ENCODE measurements at regions not wholly inside any gene's neighbourhood (a gene's known extent, or its start where the extent isn't known, plus 50 kb on each side); places are given as distances from the start of the nearest gene placed in this dataset.

DNA sequence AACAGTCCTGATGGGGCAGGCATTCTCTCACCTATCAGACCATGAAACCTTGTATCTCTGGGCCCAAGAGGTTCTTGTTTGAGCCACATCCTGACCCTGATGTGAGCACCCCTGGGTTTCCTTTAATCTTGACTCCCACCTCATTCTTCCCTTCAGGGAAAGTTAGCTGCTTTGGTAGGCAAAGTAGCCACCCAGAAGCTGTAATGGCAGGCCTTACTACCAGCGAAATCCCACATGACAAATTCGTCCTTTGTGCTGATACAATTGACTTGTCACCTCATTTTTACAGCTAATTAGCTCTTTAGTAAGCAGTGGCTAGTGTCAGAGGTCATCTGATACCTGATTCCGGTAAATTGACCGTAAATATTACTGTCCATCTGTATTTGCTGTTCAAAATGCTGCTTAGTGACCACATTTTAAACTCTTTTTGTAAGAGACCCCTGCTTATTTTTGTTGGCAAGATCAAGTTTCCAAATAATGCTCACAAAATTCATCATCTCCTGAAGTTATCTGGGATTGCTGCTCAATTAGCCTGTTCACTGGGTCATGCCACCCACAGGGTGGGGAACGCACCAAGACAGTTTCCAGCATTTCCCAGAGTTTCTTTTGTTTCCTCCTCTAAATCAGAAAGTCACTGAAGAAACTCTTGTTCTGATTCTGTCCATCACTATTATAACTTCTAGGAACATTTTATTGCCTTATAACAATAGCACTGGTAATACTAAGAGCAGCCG lies 329.7 kb downstream of the GPAT3 start:
- no peak overlapping the region for H3K4me3 Mint-ChIP-seq (ENCODE audit: unreplicated experiment)
- no peaks in the 10 kb centered on the region for H3K9me3 Mint-ChIP-seq (ENCODE audit: unreplicated experiment)
- intact Hi-C loops (cut with micrococcal nuclease) = no loop called here
- no peak overlapping the region for H3K27ac Mint-ChIP-seq (ENCODE audit: low read depth, unreplicated experiment)
- CTCF ChIA-PET = interaction anchor here (0.5 kb wide), 1 partner anchor 293 kb away, joined by 3 read pairs; no protein-coding TSS in a partner anchor
- BruUV-seq (replicated peaks) = no TSS peak
- H3K36me3 Mint-ChIP-seq (ENCODE audit: insufficient read depth, unreplicated experiment) = no peaks in the 10 kb centered on the region
- no peaks in the 10 kb centered on the region for H3K27me3 Mint-ChIP-seq (ENCODE audit: insufficient read depth, unreplicated experiment)
- TF ChIP-seq, protein P1, sequence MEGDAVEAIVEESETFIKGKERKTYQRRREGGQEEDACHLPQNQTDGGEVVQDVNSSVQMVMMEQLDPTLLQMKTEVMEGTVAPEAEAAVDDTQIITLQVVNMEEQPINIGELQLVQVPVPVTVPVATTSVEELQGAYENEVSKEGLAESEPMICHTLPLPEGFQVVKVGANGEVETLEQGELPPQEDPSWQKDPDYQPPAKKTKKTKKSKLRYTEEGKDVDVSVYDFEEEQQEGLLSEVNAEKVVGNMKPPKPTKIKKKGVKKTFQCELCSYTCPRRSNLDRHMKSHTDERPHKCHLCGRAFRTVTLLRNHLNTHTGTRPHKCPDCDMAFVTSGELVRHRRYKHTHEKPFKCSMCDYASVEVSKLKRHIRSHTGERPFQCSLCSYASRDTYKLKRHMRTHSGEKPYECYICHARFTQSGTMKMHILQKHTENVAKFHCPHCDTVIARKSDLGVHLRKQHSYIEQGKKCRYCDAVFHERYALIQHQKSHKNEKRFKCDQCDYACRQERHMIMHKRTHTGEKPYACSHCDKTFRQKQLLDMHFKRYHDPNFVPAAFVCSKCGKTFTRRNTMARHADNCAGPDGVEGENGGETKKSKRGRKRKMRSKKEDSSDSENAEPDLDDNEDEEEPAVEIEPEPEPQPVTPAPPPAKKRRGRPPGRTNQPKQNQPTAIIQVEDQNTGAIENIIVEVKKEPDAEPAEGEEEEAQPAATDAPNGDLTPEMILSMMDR (IDR thresholded peaks at IDR 0.05; ENCODE audit: unreplicated experiment) = no peak
- POLR2A ChIA-PET = no interaction called here
- no peak for DNase-seq (ENCODE audit: unreplicated experiment)
- peaks cover 6% of the 10 kb centered on the region for H3K4me1 Mint-ChIP-seq (ENCODE audit: insufficient read depth, unreplicated experiment)

DNA sequence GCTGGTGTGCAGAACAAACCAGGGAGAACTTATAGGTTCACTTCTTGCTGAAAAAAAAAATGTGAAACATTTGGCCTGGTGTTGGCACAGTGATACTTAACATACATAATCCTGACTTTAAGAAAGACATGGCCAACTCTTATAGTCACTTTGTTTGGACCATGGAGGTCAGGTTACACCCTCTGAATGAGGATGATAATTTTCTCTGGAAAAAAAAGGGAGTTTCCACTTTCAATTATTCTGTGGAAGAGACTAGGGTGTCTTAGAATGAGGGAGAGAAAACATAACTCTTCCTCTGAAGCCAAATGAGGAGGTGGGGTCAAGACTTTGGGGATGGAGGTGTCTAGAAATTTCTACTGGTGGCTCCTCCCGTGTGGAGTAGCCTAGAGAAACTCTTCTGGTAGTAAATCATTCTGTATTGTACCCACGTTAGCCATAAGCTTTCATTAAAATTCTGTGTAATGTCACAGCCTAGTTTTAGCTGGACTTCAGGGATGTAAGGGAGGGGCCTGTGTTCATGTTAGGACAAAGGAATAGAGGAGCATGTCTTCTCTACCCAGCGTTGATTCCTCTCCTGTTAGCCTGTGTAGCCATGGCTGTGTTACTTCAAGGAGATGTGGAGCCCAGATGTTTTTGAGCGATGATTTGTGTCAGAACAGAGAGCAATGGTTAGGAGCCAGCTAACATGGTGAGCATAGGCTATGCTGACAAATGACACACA lies 328.3 kb downstream of the GPAT3 start:
- DNase-seq (ENCODE audit: unreplicated experiment) = no peak
- no peaks in the 10 kb centered on the region for H3K36me3 Mint-ChIP-seq (ENCODE audit: insufficient read depth, unreplicated experiment)
- peaks cover 6% of the 10 kb centered on the region for H3K4me1 Mint-ChIP-seq (ENCODE audit: insufficient read depth, unreplicated experiment)
- H3K9me3 Mint-ChIP-seq (ENCODE audit: unreplicated experiment) = no peaks in the 10 kb centered on the region
- no TSS peak for BruUV-seq (replicated peaks)
- ChIA-PET CTCF (no interaction called here), POLR2A (interaction anchor here (0.7 kb wide), 1 partner anchor 105 kb away, joined by 3 read pairs; no protein-coding TSS in a partner anchor)
- no peak overlapping the region for H3K27ac Mint-ChIP-seq (ENCODE audit: low read depth, unreplicated experiment)
- TF ChIP-seq, protein P1 (IDR thresholded peaks at IDR 0.05; ENCODE audit: unreplicated experiment) = no peak
- H3K27me3 Mint-ChIP-seq (ENCODE audit: insufficient read depth, unreplicated experiment) = no peaks in the 10 kb centered on the region
- intact Hi-C loops (cut with micrococcal nuclease) = no loop called here
- H3K4me3 Mint-ChIP-seq (ENCODE audit: unreplicated experiment) = no peak overlapping the region

DNA sequence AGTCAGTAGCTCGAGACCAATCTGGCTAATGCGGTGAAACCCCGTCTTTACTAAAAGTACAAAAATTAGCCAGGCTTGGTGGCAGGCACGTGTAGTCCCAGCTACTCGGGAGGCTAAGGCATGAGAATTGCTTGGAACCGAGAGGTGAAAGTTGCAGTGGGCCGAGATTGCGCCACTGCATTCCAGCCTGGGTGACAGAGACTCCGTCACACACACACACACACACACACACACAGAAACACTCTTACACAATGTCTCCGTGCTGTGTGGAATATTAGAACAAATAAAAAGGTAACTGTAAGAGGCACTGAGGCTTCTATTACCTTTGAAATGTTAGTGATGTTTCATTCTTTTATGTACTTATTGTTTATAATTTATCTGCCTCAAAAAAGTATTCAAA lies 326.6 kb downstream of the GPAT3 start:
- ChIA-PET CTCF (interaction anchor here (0.6 kb wide), 1 partner anchor 49 kb away, joined by 3 read pairs; no protein-coding TSS in a partner anchor), POLR2A (no interaction called here)
- BruUV-seq (replicated peaks) = no TSS peak
- no peak overlapping the region for H3K27ac Mint-ChIP-seq (ENCODE audit: low read depth, unreplicated experiment)
- H3K4me1 Mint-ChIP-seq (ENCODE audit: insufficient read depth, unreplicated experiment) = peaks cover 6% of the 10 kb centered on the region
- TF ChIP-seq, protein P1 (IDR thresholded peaks at IDR 0.05; ENCODE audit: unreplicated experiment) = no peak
- DNase-seq (ENCODE audit: unreplicated experiment) = peak; percentile 65
- H3K36me3 Mint-ChIP-seq (ENCODE audit: insufficient read depth, unreplicated experiment) = no peaks in the 10 kb centered on the region
- H3K4me3 Mint-ChIP-seq (ENCODE audit: unreplicated experiment) = no peak overlapping the region
- H3K9me3 Mint-ChIP-seq (ENCODE audit: unreplicated experiment) = no peaks in the 10 kb centered on the region
- intact Hi-C loops (cut with micrococcal nuclease) = no loop called here
- H3K27me3 Mint-ChIP-seq (ENCODE audit: insufficient read depth, unreplicated experiment) = no peaks in the 10 kb centered on the region

DNA sequence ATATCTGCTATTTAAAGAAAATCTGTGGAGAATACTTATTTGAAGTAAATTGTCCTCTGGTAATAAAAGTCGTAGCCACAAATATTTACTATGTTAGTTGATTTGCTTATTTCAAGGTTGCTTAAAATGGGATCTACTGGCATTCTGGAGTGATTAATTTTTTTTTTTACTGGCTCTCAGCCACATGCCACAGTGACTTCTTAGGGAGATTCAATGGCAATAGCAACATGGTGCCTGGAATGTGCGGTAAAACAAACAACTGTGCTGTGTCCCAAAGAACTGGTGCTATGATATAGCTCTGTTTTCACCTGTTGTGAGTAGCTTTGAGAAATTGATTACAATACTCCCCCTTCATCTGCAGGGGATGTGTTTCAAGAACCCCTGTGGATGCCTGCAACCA lies 324.3 kb downstream of the GPAT3 start:
- no peak for DNase-seq (ENCODE audit: unreplicated experiment)
- peaks cover 6% of the 10 kb centered on the region for H3K4me1 Mint-ChIP-seq (ENCODE audit: insufficient read depth, unreplicated experiment)
- ChIA-PET POLR2A (no interaction called here), CTCF (interaction anchor here (0.9 kb wide), 1 partner anchor 208 kb away, joined by 3 read pairs; no protein-coding TSS in a partner anchor)
- H3K9me3 Mint-ChIP-seq (ENCODE audit: unreplicated experiment) = no peaks in the 10 kb centered on the region
- no peak overlapping the region for H3K27ac Mint-ChIP-seq (ENCODE audit: low read depth, unreplicated experiment)
- H3K36me3 Mint-ChIP-seq (ENCODE audit: insufficient read depth, unreplicated experiment) = no peaks in the 10 kb centered on the region
- no peak overlapping the region for H3K4me3 Mint-ChIP-seq (ENCODE audit: unreplicated experiment)
- no TSS peak for BruUV-seq (replicated peaks)
- no peaks in the 10 kb centered on the region for H3K27me3 Mint-ChIP-seq (ENCODE audit: insufficient read depth, unreplicated experiment)
- TF ChIP-seq, protein P1 (IDR thresholded peaks at IDR 0.05; ENCODE audit: unreplicated experiment) = no peak
- intact Hi-C loops (cut with micrococcal nuclease) = no loop called here

Measured in MCF 10A (cell line).